ENCODE measurements at regions not wholly inside any gene's neighbourhood (a gene's known extent, or its start where the extent isn't known, plus 50 kb on each side); places are given as distances from the start of the nearest gene placed in this dataset.

DNA sequence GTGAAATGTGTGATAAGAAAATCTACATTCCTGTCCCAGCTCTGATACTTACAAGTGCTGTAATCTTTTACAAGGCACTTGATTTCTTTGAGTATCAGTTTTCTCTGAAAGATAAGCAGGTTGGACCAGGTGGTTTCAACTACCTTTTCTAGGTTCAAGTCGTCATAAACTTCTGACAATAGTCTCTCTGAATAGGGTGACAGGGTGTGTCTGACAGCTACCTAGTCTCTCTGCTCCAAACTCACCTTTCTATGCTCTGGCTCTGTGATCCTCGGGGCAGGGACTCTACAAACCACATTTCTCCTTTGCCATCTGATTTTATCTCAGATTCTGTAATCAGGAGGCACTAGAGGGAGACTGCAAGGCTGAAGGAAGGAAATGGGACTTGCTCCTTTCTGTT is 137.7 kb upstream of the SYT1 start:
- TF ChIP-seq, protein P1, sequence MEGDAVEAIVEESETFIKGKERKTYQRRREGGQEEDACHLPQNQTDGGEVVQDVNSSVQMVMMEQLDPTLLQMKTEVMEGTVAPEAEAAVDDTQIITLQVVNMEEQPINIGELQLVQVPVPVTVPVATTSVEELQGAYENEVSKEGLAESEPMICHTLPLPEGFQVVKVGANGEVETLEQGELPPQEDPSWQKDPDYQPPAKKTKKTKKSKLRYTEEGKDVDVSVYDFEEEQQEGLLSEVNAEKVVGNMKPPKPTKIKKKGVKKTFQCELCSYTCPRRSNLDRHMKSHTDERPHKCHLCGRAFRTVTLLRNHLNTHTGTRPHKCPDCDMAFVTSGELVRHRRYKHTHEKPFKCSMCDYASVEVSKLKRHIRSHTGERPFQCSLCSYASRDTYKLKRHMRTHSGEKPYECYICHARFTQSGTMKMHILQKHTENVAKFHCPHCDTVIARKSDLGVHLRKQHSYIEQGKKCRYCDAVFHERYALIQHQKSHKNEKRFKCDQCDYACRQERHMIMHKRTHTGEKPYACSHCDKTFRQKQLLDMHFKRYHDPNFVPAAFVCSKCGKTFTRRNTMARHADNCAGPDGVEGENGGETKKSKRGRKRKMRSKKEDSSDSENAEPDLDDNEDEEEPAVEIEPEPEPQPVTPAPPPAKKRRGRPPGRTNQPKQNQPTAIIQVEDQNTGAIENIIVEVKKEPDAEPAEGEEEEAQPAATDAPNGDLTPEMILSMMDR (IDR thresholded peaks at IDR 0.05; ENCODE audit: borderline replicate concordance), result no peak
- H3K9me3 ChIP-seq (replicated peaks), result no peaks in the 10 kb centered on the region
- DNase-seq, result no peak
- no peaks in the 10 kb centered on the region for H3K36me3 ChIP-seq
- no peaks in the 10 kb centered on the region for H3K27me3 ChIP-seq (ENCODE audit: low read depth)
- no peak overlapping the region for H3K27ac ChIP-seq (replicated peaks)
- no peaks in the 10 kb centered on the region for H3K4me1 ChIP-seq
- intact Hi-C loops (cut with micrococcal nuclease), result no loop called here
- H3K4me3 ChIP-seq, result no peak overlapping the region

DNA sequence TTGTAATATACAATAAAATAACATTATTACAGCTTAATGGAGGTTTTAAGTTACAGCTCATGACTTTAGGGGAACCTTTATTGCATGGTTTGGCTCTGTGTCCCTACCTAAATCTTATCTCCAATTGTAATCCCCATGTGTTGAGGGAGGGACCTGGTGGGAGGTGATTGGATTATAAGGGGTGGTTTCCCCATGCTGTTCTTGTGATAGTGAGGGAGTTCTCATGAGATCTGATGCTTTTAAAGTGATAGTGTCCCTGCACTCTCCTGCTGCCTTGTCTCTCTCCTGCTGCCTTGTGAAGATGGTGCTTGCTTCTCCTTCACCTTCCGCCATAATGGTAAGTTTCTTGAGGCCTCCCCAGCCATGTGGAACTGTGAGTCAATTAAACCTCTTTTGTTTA is 132.1 kb upstream of the SYT1 start:
- TF ChIP-seq, protein P1 (IDR thresholded peaks at IDR 0.05; ENCODE audit: borderline replicate concordance), result no peak
- Histone ChIP-seq H3K4me1 (no peaks in the 10 kb centered on the region), H3K4me3 (no peak overlapping the region), H3K36me3 (no peaks in the 10 kb centered on the region), H3K9me3 (replicated peaks) (no peaks in the 10 kb centered on the region), H3K27me3 (ENCODE audit: low read depth) (no peaks in the 10 kb centered on the region), H3K27ac (replicated peaks) (no peak overlapping the region)
- no peak for DNase-seq
- intact Hi-C loops (cut with micrococcal nuclease), result no loop called here

DNA sequence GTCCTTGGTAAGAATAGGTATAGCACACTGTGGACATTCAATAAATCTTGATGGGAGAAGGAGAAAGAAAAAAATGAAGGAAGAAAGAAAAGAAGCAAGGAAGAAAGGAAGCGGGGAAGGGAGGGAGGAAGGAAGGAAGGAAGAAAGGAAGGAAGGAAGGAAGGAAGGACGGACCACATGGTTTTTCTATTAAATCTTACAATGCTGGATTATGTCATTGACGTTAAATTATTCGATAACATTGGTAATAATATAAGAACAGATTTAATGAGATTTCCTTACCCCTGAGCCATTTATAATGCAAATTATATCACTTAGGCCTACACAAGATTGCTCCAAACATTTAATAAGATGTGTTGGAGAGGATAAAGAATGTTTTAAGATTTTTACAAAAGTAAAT is 124.9 kb upstream of the SYT1 start:
- intact Hi-C loops (cut with micrococcal nuclease), result no loop called here
- Histone ChIP-seq H3K27me3 (ENCODE audit: low read depth) (no peaks in the 10 kb centered on the region), H3K36me3 (no peaks in the 10 kb centered on the region), H3K27ac (replicated peaks) (no peak overlapping the region), H3K4me3 (no peak overlapping the region), H3K4me1 (no peaks in the 10 kb centered on the region), H3K9me3 (replicated peaks) (peaks cover 16% of the 10 kb centered on the region)
- TF ChIP-seq, protein P1 (IDR thresholded peaks at IDR 0.05; ENCODE audit: borderline replicate concordance), result no peak
- no peak for DNase-seq

DNA sequence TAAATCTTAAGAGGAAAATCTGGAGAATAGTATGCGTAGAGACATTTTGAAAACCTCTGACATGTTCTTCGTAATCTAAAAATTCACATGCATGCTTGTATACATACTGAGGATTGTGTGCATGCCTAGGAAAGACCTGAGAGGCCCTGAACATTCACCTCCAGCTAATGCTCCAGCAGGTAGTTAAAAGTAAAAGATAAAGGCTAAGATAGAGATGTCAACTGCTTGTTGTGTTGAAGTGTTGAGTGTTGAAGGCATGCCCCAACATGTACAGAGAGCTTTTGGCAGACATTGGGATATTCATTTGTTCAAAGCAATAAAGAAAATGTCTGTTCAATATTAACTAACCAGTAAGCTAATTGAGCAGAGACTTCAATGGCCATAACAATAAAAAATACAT is 118.6 kb upstream of the SYT1 start:
- Histone ChIP-seq H3K36me3 (no peaks in the 10 kb centered on the region), H3K9me3 (replicated peaks) (peaks cover 28% of the 10 kb centered on the region), H3K4me3 (no peak overlapping the region), H3K27me3 (ENCODE audit: low read depth) (no peaks in the 10 kb centered on the region), H3K4me1 (no peaks in the 10 kb centered on the region), H3K27ac (replicated peaks) (no peak overlapping the region)
- no peak for DNase-seq
- intact Hi-C loops (cut with micrococcal nuclease), result no loop called here
- TF ChIP-seq, protein P1 (IDR thresholded peaks at IDR 0.05; ENCODE audit: borderline replicate concordance), result no peak

GRCh38 chr12:78753058-78753457 is 111.5 kb upstream of the SYT1 start:
- TF ChIP-seq, protein P1 (IDR thresholded peaks at IDR 0.05; ENCODE audit: borderline replicate concordance), result no peak
- no peak for DNase-seq
- H3K27ac ChIP-seq (replicated peaks), result no peak overlapping the region
- intact Hi-C loops (cut with micrococcal nuclease), result no loop called here
- H3K4me3 ChIP-seq, result no peak overlapping the region
- H3K9me3 ChIP-seq (replicated peaks), result peaks cover 11% of the 10 kb centered on the region
- no peaks in the 10 kb centered on the region for H3K36me3 ChIP-seq
- H3K27me3 ChIP-seq (ENCODE audit: low read depth), result no peaks in the 10 kb centered on the region
- no peaks in the 10 kb centered on the region for H3K4me1 ChIP-seq

DNA sequence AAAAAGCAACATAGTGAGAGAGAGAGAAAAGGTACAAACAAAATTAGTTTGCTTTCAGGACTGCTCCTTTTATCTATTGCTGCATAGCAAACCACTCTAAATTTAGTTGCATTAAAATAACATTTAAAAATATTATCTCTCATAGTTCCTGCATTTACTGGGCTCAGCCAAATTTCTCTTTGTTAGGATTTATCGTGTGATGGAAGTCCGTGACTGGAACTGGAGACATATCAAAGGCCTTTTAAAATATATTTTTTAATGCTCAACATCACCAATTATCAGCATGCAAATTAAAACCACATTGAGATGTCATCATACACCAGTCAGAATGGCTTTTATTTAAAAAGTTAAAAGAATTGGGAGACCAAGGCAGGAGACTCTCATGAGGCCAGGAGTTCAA is 107.6 kb upstream of the SYT1 start:
- H3K4me1 ChIP-seq, result no peaks in the 10 kb centered on the region
- TF ChIP-seq, protein P1 (IDR thresholded peaks at IDR 0.05; ENCODE audit: borderline replicate concordance), result no peak
- H3K9me3 ChIP-seq (replicated peaks), result peaks cover 13% of the 10 kb centered on the region
- intact Hi-C loops (cut with micrococcal nuclease), result no loop called here
- H3K36me3 ChIP-seq, result no peaks in the 10 kb centered on the region
- no peak for DNase-seq
- no peak overlapping the region for H3K4me3 ChIP-seq
- no peak overlapping the region for H3K27ac ChIP-seq (replicated peaks)
- H3K27me3 ChIP-seq (ENCODE audit: low read depth), result no peaks in the 10 kb centered on the region
